ENCODE measurements at regions not wholly inside any gene's neighbourhood (a gene's known extent, or its start where the extent isn't known, plus 50 kb on each side); places are given as distances from the start of the nearest gene placed in this dataset.

GRCh38 chr1:72586023-72586685, 303.8 kb upstream of the NEGR1 start:
- TF ChIP-seq CTCF (conservative IDR thresholded peaks at IDR 0.05) (no peak), EZH2 (IDR thresholded peaks at IDR 0.05; ENCODE audit: low read depth) (no peak)

Measured in PC-9 (cell line).